Caki2 (cell line): ENCODE measurements at regions not wholly inside any gene's neighbourhood (a gene's known extent, or its start where the extent isn't known, plus 50 kb on each side); places are given as distances from the start of the nearest gene placed in this dataset.

Source experiments
- DNase-seq: peaks from one replicate; pipeline ENCODE4 v3.0.0-alpha.2; 2015; ENCODE audit warnings: low read depth
- in situ Hi-C: cut with HindIII; loops from 2 replicates; pipeline ENCODE4 v1.10.0; 2016; ENCODE audit warnings: low sequenced_read_pairs, low pct_unique_long_range_greater_than_20kb, mixed read lengths

GRCh38 chr4:31106419-31106818 is 386.2 kb downstream of the PCDH7 start:
- in situ Hi-C loops: no loop called here
- DNase-seq: no peak

GRCh38 chr4:31107362-31107761 is 387.2 kb downstream of the PCDH7 start:
- in situ Hi-C loops: no loop called here
- no peak for DNase-seq

GRCh38 chr4:31108762-31109161 is 388.6 kb downstream of the PCDH7 start:
- no peak for DNase-seq
- in situ Hi-C loops: no loop called here

- in situ Hi-C loops: no loop called here
Observed at GRCh38 chr4:31111790-31112189, 391.6 kb downstream of the PCDH7 start.

GRCh38 chr4:31114816-31115215 is 394.6 kb downstream of the PCDH7 start:
- DNase-seq: no peak
- in situ Hi-C loops: no loop called here

More at GRCh38 chr4:31111790-31112189, 391.6 kb downstream of the PCDH7 start:
- DNase-seq: no peak

- DNase-seq: no peak
- in situ Hi-C loops: no loop called here
Observed at GRCh38 chr4:31124008-31124585, 403.9 kb downstream of the PCDH7 start.

GRCh38 chr4:31125061-31125460 is 404.9 kb downstream of the PCDH7 start:
- in situ Hi-C loops: no loop called here
- DNase-seq: no peak

GRCh38 chr4:31125496-31125895 is 405.3 kb downstream of the PCDH7 start:
- in situ Hi-C loops: no loop called here
- no peak for DNase-seq

GRCh38 chr4:31126881-31127398 is 406.8 kb downstream of the PCDH7 start:
- DNase-seq: no peak
- in situ Hi-C loops: no loop called here

- no peak for DNase-seq
- in situ Hi-C loops: no loop called here
Observed at GRCh38 chr4:31130930-31131329, 410.8 kb downstream of the PCDH7 start.

GRCh38 chr4:31134720-31135119 is 414.6 kb downstream of the PCDH7 start:
- DNase-seq: no peak
- in situ Hi-C loops: no loop called here

- in situ Hi-C loops: no loop called here
- DNase-seq: no peak
Observed at GRCh38 chr4:31139767-31140166, 419.6 kb downstream of the PCDH7 start.

GRCh38 chr4:31141095-31141831 is 421.1 kb downstream of the PCDH7 start:
- in situ Hi-C loops: no loop called here
- DNase-seq: no peak

- no peak for DNase-seq
- in situ Hi-C loops: no loop called here
Observed at GRCh38 chr4:31141832-31142142, 421.6 kb downstream of the PCDH7 start.

GRCh38 chr4:31146366-31146765 is 426.2 kb downstream of the PCDH7 start:
- DNase-seq: peak; percentile 38
- in situ Hi-C loops: no loop called here

GRCh38 chr4:31148990-31149389 is 428.8 kb downstream of the PCDH7 start:
- in situ Hi-C loops: no loop called here
- DNase-seq: no peak

GRCh38 chr4:31156221-31156620 is 436.1 kb downstream of the PCDH7 start:
- DNase-seq: no peak
- in situ Hi-C loops: no loop called here

GRCh38 chr4:31160146-31160545 is 440.0 kb downstream of the PCDH7 start:
- no peak for DNase-seq
- in situ Hi-C loops: no loop called here

GRCh38 chr4:31169846-31170245 is 449.7 kb downstream of the PCDH7 start:
- DNase-seq: no peak
- in situ Hi-C loops: no loop called here

GRCh38 chr4:31171362-31171761 is 451.2 kb downstream of the PCDH7 start:
- DNase-seq: no peak
- in situ Hi-C loops: no loop called here
